ENCODE measurements at regions not wholly inside any gene's neighbourhood (a gene's known extent, or its start where the extent isn't known, plus 50 kb on each side); places are given as distances from the start of the nearest gene placed in this dataset.

GRCh38 chr13:89282241-89282640 is 1611.1 kb downstream of the SLITRK5 start:
- no peaks in the 10 kb centered on the region for H3K27me3 ChIP-seq (ENCODE audit: insufficient read depth, poor library complexity, severe bottlenecking)
- H3K4me3 ChIP-seq (replicated peaks; ENCODE audit: insufficient read depth, low read length), result no peak overlapping the region
- TF ChIP-seq GABPA (IDR thresholded peaks at IDR 0.05; ENCODE audit: low read depth) (no peak), POLR2AphosphoS5 (IDR thresholded peaks at IDR 0.05; ENCODE audit: low read depth) (no peak), SPI1 (IDR thresholded peaks at IDR 0.05; ENCODE audit: borderline replicate concordance, low read depth) (no peak), REST (IDR thresholded peaks at IDR 0.05; ENCODE audit: insufficient replicate concordance, low read depth) (no peak), CTCF (IDR thresholded peaks at IDR 0.05; ENCODE audit: insufficient read depth, low read length) (no peak)
- H3K27ac ChIP-seq (replicated peaks), result no peak overlapping the region
- DNase-seq (ENCODE audit: low read depth in 1 of 2, low spot score in 1 of 2), result no peak

- Histone ChIP-seq H3K27ac (replicated peaks) (no peak overlapping the region), H3K4me3 (replicated peaks; ENCODE audit: insufficient read depth, low read length) (no peak overlapping the region), H3K27me3 (ENCODE audit: insufficient read depth, poor library complexity, severe bottlenecking) (no peaks in the 10 kb centered on the region)
- DNase-seq (ENCODE audit: low read depth in 1 of 2, low spot score in 1 of 2), result no peak
- no peak for TF ChIP-seq SPI1 (IDR thresholded peaks at IDR 0.05; ENCODE audit: borderline replicate concordance, low read depth)
- no peak for TF ChIP-seq REST (IDR thresholded peaks at IDR 0.05; ENCODE audit: insufficient replicate concordance, low read depth)
- TF ChIP-seq CTCF (IDR thresholded peaks at IDR 0.05; ENCODE audit: insufficient read depth, low read length), result no peak
- TF ChIP-seq POLR2AphosphoS5 (IDR thresholded peaks at IDR 0.05; ENCODE audit: low read depth), result no peak
- no peak for TF ChIP-seq GABPA (IDR thresholded peaks at IDR 0.05; ENCODE audit: low read depth)
These were observed 1616.2 kb downstream of the SLITRK5 start for GRCh38 chr13:89287381-89287780.

GRCh38 chr13:89294115-89294867 is 1623.1 kb downstream of the SLITRK5 start:
- DNase-seq (ENCODE audit: low read depth in 1 of 2, low spot score in 1 of 2), result no peak
- no peak overlapping the region for H3K27ac ChIP-seq (replicated peaks)
- TF ChIP-seq SPI1 (IDR thresholded peaks at IDR 0.05; ENCODE audit: borderline replicate concordance, low read depth), result no peak
- no peak for TF ChIP-seq POLR2AphosphoS5 (IDR thresholded peaks at IDR 0.05; ENCODE audit: low read depth)
- TF ChIP-seq CTCF (IDR thresholded peaks at IDR 0.05; ENCODE audit: insufficient read depth, low read length), result no peak
- TF ChIP-seq REST (IDR thresholded peaks at IDR 0.05; ENCODE audit: insufficient replicate concordance, low read depth), result no peak
- TF ChIP-seq GABPA (IDR thresholded peaks at IDR 0.05; ENCODE audit: low read depth), result no peak
- H3K4me3 ChIP-seq (replicated peaks; ENCODE audit: insufficient read depth, low read length), result no peak overlapping the region
- H3K27me3 ChIP-seq (ENCODE audit: insufficient read depth, poor library complexity, severe bottlenecking), result no peaks in the 10 kb centered on the region
